Activated CD4-positive, alpha-beta T cell treated with anti-CD3 and anti-CD28 coated beads, Interleukin-2, amount 10 ng/mL, durations not matched to agents 24 days and 14 days (primary cell): ENCODE measurements at regions not wholly inside any gene's neighbourhood (a gene's known extent, or its start where the extent isn't known, plus 50 kb on each side); places are given as distances from the start of the nearest gene placed in this dataset.
"Not testable (repeated sequence)": the region's sequence is repeated elsewhere in the genome, so short reads cannot be mapped to it uniquely, and the experiment has no call there.

Experiments used
- DNase-seq: peaks from one replicate; pipeline ENCODE4 v3.0.0; 2022
- H3K27ac Mint-ChIP-seq: one replicate; pipeline ENCODE4 v1.8.0; 2022; ENCODE audit warnings: mild to moderate bottlenecking, mixed read lengths
- H3K27me3 Mint-ChIP-seq: one replicate; pipeline ENCODE4 v1.8.0; 2022; ENCODE audit warnings: mixed read lengths
- H3K36me3 Mint-ChIP-seq: one replicate; pipeline ENCODE4 v1.8.0; 2022; ENCODE audit warnings: low read depth, mild to moderate bottlenecking, mixed read lengths
- H3K4me1 Mint-ChIP-seq: one replicate; pipeline ENCODE4 v1.8.0; 2021; ENCODE audit warnings: mixed read lengths
- H3K4me3 Mint-ChIP-seq: one replicate; pipeline ENCODE4 v1.8.0; 2022; ENCODE audit warnings: mild to moderate bottlenecking, moderate library complexity, mixed read lengths
- H3K9me3 Mint-ChIP-seq: one replicate; pipeline ENCODE4 v1.8.0; 2021; ENCODE audit warnings: mixed read lengths
- intact Hi-C: fragments of 100-400 bp; cut with micrococcal nuclease; formaldehyde crosslinking; loops from one replicate; pipeline ENCODE4 v1.15.1; 2023

DNA sequence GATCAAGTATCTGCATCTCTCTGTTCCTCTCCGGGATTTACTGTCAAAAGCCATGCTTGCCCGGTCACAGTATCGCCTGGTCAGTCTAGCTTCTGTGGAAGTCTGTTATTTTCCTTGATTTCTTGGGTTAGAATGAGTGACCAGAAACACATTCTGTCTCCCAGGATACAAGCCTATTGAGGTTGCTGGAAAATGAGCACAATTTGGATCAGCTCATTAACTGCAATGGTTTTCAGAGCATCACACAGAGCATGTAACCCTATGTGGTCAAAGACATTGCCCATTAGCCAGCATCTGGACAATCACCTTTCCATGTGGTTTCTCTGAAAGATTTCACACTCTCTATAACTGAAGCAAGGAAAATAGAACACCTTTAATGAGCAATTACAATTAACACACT is 124.2 kb upstream of the FAM98A start:
- DNase-seq = no peak
- Mint-ChIP-seq H3K9me3 (no peaks in the 10 kb centered on the region), H3K36me3 (no peaks in the 10 kb centered on the region), H3K4me1 (no peaks in the 10 kb centered on the region), H3K27ac (no peak overlapping the region), H3K27me3 (no peaks in the 10 kb centered on the region), H3K4me3 (no peak overlapping the region)
- intact Hi-C loops = no loop called here

GRCh38 chr2:33719067-33719466 is 120.0 kb upstream of the FAM98A start:
- Mint-ChIP-seq H3K27me3 (no peaks in the 10 kb centered on the region), H3K36me3 (no peaks in the 10 kb centered on the region), H3K4me1 (no peaks in the 10 kb centered on the region), H3K27ac (no peak overlapping the region), H3K4me3 (no peak overlapping the region), H3K9me3 (no peaks in the 10 kb centered on the region)
- DNase-seq = no peak
- intact Hi-C loops = no loop called here

GRCh38 chr2:33712674-33713073 is 113.6 kb upstream of the FAM98A start:
- H3K27me3 Mint-ChIP-seq = no peaks in the 10 kb centered on the region
- no peak overlapping the region for H3K27ac Mint-ChIP-seq
- no peak for DNase-seq
- H3K36me3 Mint-ChIP-seq = no peaks in the 10 kb centered on the region
- H3K4me3 Mint-ChIP-seq = no peak overlapping the region
- no peaks in the 10 kb centered on the region for H3K9me3 Mint-ChIP-seq
- intact Hi-C loops = no loop called here
- no peaks in the 10 kb centered on the region for H3K4me1 Mint-ChIP-seq

DNA sequence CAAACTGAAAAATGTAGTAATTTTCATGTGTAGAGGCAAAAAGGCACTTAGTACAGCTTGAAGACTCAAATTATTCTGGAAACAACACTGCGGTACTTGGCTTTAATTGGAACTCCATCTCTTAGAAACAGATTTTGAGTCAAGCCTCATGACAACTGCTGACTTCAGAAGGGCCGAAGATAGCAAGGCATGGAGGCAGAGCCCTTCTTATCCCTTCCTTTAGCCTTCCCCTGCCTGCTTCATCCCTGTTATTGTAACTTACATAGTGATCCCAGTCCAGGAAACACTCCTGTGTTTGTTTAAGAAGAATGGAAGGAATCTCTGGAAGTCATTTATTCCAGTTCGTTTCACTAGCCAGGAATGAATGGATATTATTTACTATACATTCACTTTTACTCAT is 110.9 kb upstream of the FAM98A start:
- H3K4me1 Mint-ChIP-seq = no peaks in the 10 kb centered on the region
- no peaks in the 10 kb centered on the region for H3K9me3 Mint-ChIP-seq
- no peak for DNase-seq
- H3K27me3 Mint-ChIP-seq = no peaks in the 10 kb centered on the region
- intact Hi-C loops = no loop called here
- H3K36me3 Mint-ChIP-seq = no peaks in the 10 kb centered on the region
- H3K4me3 Mint-ChIP-seq = no peak overlapping the region
- H3K27ac Mint-ChIP-seq = no peak overlapping the region

- Mint-ChIP-seq H3K4me1 (no peaks in the 10 kb centered on the region), H3K27me3 (no peaks in the 10 kb centered on the region), H3K9me3 (no peaks in the 10 kb centered on the region), H3K27ac (no peak overlapping the region), H3K4me3 (no peak overlapping the region), H3K36me3 (no peaks in the 10 kb centered on the region)
- no peak for DNase-seq
- intact Hi-C loops = no loop called here
Observed at GRCh38 chr2:33707312-33707711, 108.2 kb upstream of the FAM98A start.

GRCh38 chr2:33706410-33706809 is 107.3 kb upstream of the FAM98A start:
- intact Hi-C loops = no loop called here
- Mint-ChIP-seq H3K9me3 (no peaks in the 10 kb centered on the region), H3K27me3 (no peaks in the 10 kb centered on the region), H3K4me1 (no peaks in the 10 kb centered on the region), H3K27ac (no peak overlapping the region), H3K36me3 (no peaks in the 10 kb centered on the region), H3K4me3 (no peak overlapping the region)
- no peak for DNase-seq

GRCh38 chr2:33704406-33704855 is 105.3 kb upstream of the FAM98A start:
- Mint-ChIP-seq H3K36me3 (no peaks in the 10 kb centered on the region), H3K4me3 (no peak overlapping the region), H3K27me3 (no peaks in the 10 kb centered on the region), H3K4me1 (no peaks in the 10 kb centered on the region), H3K9me3 (no peaks in the 10 kb centered on the region), H3K27ac (no peak overlapping the region)
- intact Hi-C loops = no loop called here
- no peak for DNase-seq

GRCh38 chr2:33696234-33696633 is 97.1 kb upstream of the FAM98A start:
- DNase-seq = no peak
- peaks cover 4% of the 10 kb centered on the region for H3K9me3 Mint-ChIP-seq
- no peak overlapping the region for H3K4me3 Mint-ChIP-seq
- H3K27ac Mint-ChIP-seq = no peak overlapping the region
- H3K4me1 Mint-ChIP-seq = no peaks in the 10 kb centered on the region
- no peaks in the 10 kb centered on the region for H3K36me3 Mint-ChIP-seq
- intact Hi-C loops = no loop called here
- no peaks in the 10 kb centered on the region for H3K27me3 Mint-ChIP-seq

- intact Hi-C loops = no loop called here
- no peak overlapping the region for H3K4me3 Mint-ChIP-seq
- H3K27me3 Mint-ChIP-seq = no peaks in the 10 kb centered on the region
- H3K36me3 Mint-ChIP-seq = no peaks in the 10 kb centered on the region
- H3K4me1 Mint-ChIP-seq = no peaks in the 10 kb centered on the region
- DNase-seq = no peak
- H3K9me3 Mint-ChIP-seq = peaks cover 7% of the 10 kb centered on the region
- no peak overlapping the region for H3K27ac Mint-ChIP-seq
Observed at GRCh38 chr2:33694904-33695303, 95.8 kb upstream of the FAM98A start.

DNA sequence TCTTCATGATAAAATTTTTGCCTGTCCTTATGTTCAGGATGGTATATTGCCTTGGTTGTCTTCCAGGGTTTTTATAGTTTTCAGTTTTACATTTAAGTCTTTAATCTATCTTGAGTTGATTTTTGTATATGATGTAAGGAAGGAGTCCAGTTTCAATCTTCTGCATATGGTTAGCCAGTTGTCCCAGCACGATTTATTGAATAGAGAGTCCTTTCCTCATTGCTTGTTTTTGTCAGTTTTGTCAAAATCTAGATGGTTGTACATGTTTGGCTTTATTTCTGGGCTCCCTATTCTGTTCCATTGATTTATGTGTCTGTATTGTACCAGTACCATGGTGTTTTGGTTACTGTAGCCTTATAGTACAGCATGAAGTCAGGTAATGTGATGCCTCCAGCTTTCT is 91.6 kb upstream of the FAM98A start:
- H3K36me3 Mint-ChIP-seq, H3K4me3 Mint-ChIP-seq, DNase-seq, H3K27me3 Mint-ChIP-seq, H3K9me3 Mint-ChIP-seq, H3K27ac Mint-ChIP-seq, H3K4me1 Mint-ChIP-seq, intact Hi-C loops: not testable (repeated sequence)

DNA sequence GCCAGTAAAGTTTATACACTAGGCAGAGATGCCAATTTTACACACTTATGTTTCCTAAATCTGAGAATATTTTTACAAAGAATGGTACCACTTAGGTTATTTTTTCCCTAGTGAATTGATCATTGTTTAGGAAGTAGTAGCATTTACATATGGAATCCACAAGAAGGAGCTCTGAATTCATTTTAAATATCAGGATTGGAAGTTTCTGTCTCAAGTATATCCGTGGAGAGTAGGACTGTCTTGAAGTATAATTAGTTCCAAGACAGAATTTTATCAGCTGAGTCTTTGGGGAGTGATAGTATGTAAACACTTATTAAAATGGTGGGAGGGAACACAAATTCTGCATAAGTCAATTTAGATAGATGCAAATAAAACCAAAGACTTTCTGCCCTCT is 82.3 kb upstream of the FAM98A start:
- no peak for DNase-seq
- H3K27ac Mint-ChIP-seq = no peak overlapping the region
- intact Hi-C loops = no loop called here
- no peak overlapping the region for H3K4me3 Mint-ChIP-seq
- no peaks in the 10 kb centered on the region for H3K36me3 Mint-ChIP-seq
- no peaks in the 10 kb centered on the region for H3K9me3 Mint-ChIP-seq
- no peaks in the 10 kb centered on the region for H3K4me1 Mint-ChIP-seq
- no peaks in the 10 kb centered on the region for H3K27me3 Mint-ChIP-seq

DNA sequence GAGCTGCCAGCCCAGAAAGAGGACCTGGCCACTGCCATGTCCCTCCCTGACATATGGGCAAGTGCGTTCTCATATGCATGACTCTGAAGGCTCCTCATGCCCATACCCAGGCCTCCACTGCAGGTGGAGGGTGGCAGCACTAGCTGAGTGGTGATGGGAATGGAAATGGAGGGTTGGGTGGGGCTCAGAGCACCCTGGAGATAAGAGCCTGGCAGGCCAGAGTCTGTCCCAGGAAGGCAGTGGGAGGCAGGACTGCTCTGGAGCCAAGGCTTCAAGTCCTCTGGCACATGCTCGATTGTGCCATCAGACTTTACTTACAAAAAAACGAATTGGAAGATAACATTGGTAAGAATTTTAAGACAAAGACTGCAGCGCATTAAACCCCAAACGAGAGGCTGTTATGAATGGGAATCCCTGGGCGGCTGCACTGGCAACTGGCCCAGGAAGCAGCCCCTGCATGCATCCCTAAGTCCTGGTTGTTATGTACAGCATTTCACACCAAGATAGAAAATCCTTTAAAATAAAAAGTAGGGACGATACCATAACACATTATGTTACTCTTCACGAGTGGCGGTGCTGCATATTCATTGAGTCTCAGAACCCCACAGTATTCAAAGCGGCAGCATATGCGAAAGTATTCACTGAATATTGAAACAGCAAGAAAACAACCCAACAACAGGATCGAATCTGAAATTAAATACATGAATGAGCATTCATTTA is 81.7 kb upstream of the FAM98A start:
- no peak overlapping the region for H3K27ac Mint-ChIP-seq
- DNase-seq = no peak
- no peak overlapping the region for H3K4me3 Mint-ChIP-seq
- no peaks in the 10 kb centered on the region for H3K9me3 Mint-ChIP-seq
- no peaks in the 10 kb centered on the region for H3K36me3 Mint-ChIP-seq
- H3K27me3 Mint-ChIP-seq = no peaks in the 10 kb centered on the region
- intact Hi-C loops = no loop called here
- H3K4me1 Mint-ChIP-seq = no peaks in the 10 kb centered on the region

DNA sequence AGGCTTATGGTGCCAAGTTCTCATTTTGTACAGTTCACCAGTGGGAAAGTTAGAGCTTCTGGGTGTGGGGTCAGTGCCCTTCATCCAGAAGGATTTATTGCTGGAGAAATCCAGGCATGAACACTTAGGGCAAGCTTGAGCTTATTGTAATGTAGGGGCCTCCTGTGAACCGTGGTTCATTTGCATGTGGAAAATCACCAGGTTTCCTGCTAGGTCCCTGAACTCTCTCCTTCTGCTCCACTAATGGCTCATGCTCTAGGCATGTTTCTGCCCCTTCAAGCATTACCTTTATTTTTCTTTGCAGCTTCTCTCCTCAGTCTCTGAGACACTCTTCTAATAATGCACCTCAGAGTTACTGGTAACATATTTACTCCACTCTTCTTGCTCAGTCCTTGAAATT is 79.3 kb upstream of the FAM98A start:
- intact Hi-C loops = no loop called here

GRCh38 chr2:33673937-33674336 is 74.8 kb upstream of the FAM98A start:
- no peak for DNase-seq
- peaks cover 2% of the 10 kb centered on the region for H3K27me3 Mint-ChIP-seq
- no peaks in the 10 kb centered on the region for H3K9me3 Mint-ChIP-seq
- no peak overlapping the region for H3K4me3 Mint-ChIP-seq
- H3K4me1 Mint-ChIP-seq = no peaks in the 10 kb centered on the region
- H3K27ac Mint-ChIP-seq = no peak overlapping the region
- intact Hi-C loops = no loop called here
- no peaks in the 10 kb centered on the region for H3K36me3 Mint-ChIP-seq

More for the DNA sequence above, 79.3 kb upstream of the FAM98A start:
- DNase-seq = no peak
- Mint-ChIP-seq H3K9me3 (no peaks in the 10 kb centered on the region), H3K4me1 (no peaks in the 10 kb centered on the region), H3K27ac (no peak overlapping the region), H3K27me3 (peaks cover 2% of the 10 kb centered on the region), H3K36me3 (no peaks in the 10 kb centered on the region), H3K4me3 (no peak overlapping the region)

DNA sequence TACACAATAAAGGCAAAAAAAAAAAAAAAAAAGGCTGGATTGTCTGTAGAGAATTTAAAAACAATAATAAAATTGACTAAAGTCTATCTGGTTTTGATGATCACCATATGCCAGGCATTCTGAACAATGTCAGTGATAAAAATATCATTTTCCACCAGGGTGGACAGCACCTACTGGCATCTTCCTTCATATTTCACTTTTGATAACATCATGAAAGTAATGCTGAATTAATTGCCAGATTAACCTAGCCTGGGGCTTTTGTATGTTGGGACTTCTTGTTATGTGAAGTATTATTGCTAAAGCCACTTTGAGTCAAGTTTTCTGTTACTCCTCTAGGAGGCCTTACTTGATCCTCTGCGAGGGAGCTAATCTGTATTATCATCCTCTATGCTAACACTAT is 73.8 kb upstream of the FAM98A start:
- Mint-ChIP-seq H3K4me1 (no peaks in the 10 kb centered on the region), H3K4me3 (no peak overlapping the region), H3K27me3 (peaks cover 2% of the 10 kb centered on the region), H3K27ac (no peak overlapping the region), H3K9me3 (no peaks in the 10 kb centered on the region), H3K36me3 (no peaks in the 10 kb centered on the region)
- intact Hi-C loops = no loop called here
- DNase-seq = no peak
